SK-N-SH treated with all-trans-retinoic acid at 6 μM for 48 hours (cell line): ENCODE measurements at regions not wholly inside any gene's neighbourhood (a gene's known extent, or its start where the extent isn't known, plus 50 kb on each side); places are given as distances from the start of the nearest gene placed in this dataset.

Experiments
- ATAC-seq: fragments of 200-7000 bp; cut with Tn5 transposase; 3 replicates; pipeline ENCODE4 v1.9.1; 2020; ENCODE audit warnings: mild to moderate bottlenecking, moderate library complexity
- ARNTL ChIP-seq: fragments of 450-650 bp; formaldehyde crosslinking; IDR thresholded peaks from 2 replicates; pipeline ENCODE4 v1.5.0; 2020; ENCODE audit warnings: low read depth, mild to moderate bottlenecking, moderate library complexity, borderline replicate concordance
- BACH2 ChIP-seq: fragments of 250-450 bp; sonication (Bioruptor Pico); IDR thresholded peaks from 2 replicates; pipeline ENCODE4 v1.9.0; 2021; ENCODE audit warnings: mild to moderate bottlenecking, borderline replicate concordance
- CSDC2 ChIP-seq: fragments of 250-450 bp; sonication (Bioruptor Pico); IDR thresholded peaks from 2 replicates; pipeline ENCODE4 v1.5.0; 2020; ENCODE audit warnings: mild to moderate bottlenecking, moderate library complexity
- ESRRG ChIP-seq: fragments of 250-450 bp; sonication (Bioruptor Pico); IDR thresholded peaks from 2 replicates; pipeline ENCODE4 v1.6.1; 2021; ENCODE audit warnings: mild to moderate bottlenecking
- GLIS3 ChIP-seq: fragments of 250-450 bp; sonication (Bioruptor Pico); IDR thresholded peaks from 2 replicates; pipeline ENCODE4 v1.5.0; 2020; ENCODE audit warnings: mild to moderate bottlenecking, moderate library complexity
- ISL1 ChIP-seq: fragments of 250-450 bp; sonication (Bioruptor Pico); IDR thresholded peaks from 2 replicates; pipeline ENCODE4 v2.1.2; 2022; ENCODE audit warnings: mild to moderate bottlenecking, moderate library complexity
- OSR1 ChIP-seq: fragments of 250-450 bp; sonication (Bioruptor Pico); IDR thresholded peaks from 2 replicates; pipeline ENCODE4 v1.8.0; 2022; ENCODE audit warnings: moderate library complexity, mild to moderate bottlenecking, inconsistent platforms
- PPARA ChIP-seq: fragments of 250-450 bp; sonication (Bioruptor Pico); IDR thresholded peaks from 2 replicates; pipeline ENCODE4 v1.5.0; 2020; ENCODE audit warnings: mild to moderate bottlenecking, borderline replicate concordance
- RARB ChIP-seq: fragments of 250-450 bp; sonication (Bioruptor Pico); IDR thresholded peaks from 2 replicates; pipeline ENCODE4 v1.8.0; 2021; ENCODE audit warnings: mild to moderate bottlenecking, moderate library complexity
- SNAI2 ChIP-seq: fragments of 250-450 bp; sonication (Bioruptor Pico); IDR thresholded peaks from 2 replicates; pipeline ENCODE4 v1.5.0; 2020; ENCODE audit warnings: mild to moderate bottlenecking, moderate library complexity
- TCF4 ChIP-seq: fragments of 250-450 bp; sonication (Bioruptor Pico); IDR thresholded peaks from 2 replicates; pipeline ENCODE4 v1.8.0; 2021; ENCODE audit warnings: mild to moderate bottlenecking, moderate library complexity, borderline replicate concordance
- TOX ChIP-seq: fragments of 250-450 bp; sonication (Bioruptor Pico); IDR thresholded peaks from 2 replicates; pipeline ENCODE4 v1.8.0; 2021; ENCODE audit warnings: mild to moderate bottlenecking, moderate library complexity, borderline replicate concordance
- ZC3H10 ChIP-seq: fragments of 250-450 bp; sonication (Bioruptor Pico); IDR thresholded peaks from 2 replicates; pipeline ENCODE4 v1.5.1; 2021; ENCODE audit warnings: mild to moderate bottlenecking, moderate library complexity
- ZFP3 ChIP-seq: fragments of 250-450 bp; sonication (Bioruptor Pico); IDR thresholded peaks from 2 replicates; pipeline ENCODE4 v1.5.0; 2020; ENCODE audit warnings: mild to moderate bottlenecking, moderate library complexity
- ZFP30 ChIP-seq: fragments of 450-650 bp; formaldehyde crosslinking; IDR thresholded peaks from 2 replicates; pipeline ENCODE4 v1.5.0; 2022; ENCODE audit warnings: mild to moderate bottlenecking, moderate library complexity
- ZNF70 ChIP-seq: fragments of 450-650 bp; formaldehyde crosslinking; IDR thresholded peaks from 2 replicates; pipeline ENCODE4 v1.5.0; 2020; ENCODE audit warnings: mild to moderate bottlenecking, moderate library complexity
- ZNF8 ChIP-seq: fragments of 450-650 bp; formaldehyde crosslinking; IDR thresholded peaks from 2 replicates; pipeline ENCODE4 v1.5.0; 2020; ENCODE audit warnings: mild to moderate bottlenecking, moderate library complexity
- TF ChIP-seq, protein P1 (sequence below): fragments of 250-450 bp; sonication (Bioruptor Pico); IDR thresholded peaks from 2 replicates; pipeline ENCODE4 v1.8.0; 2021; ENCODE audit warnings: low read depth, mild to moderate bottlenecking, moderate library complexity, borderline replicate concordance
- TF ChIP-seq, protein P2 (sequence below): fragments of 250-450 bp; sonication (Bioruptor Pico); IDR thresholded peaks from 2 replicates; pipeline ENCODE4 v1.5.1; 2020; ENCODE audit warnings: low read depth, mild to moderate bottlenecking, moderate library complexity
- TF ChIP-seq, protein P3 (sequence below): fragments of 250-450 bp; sonication (Bioruptor Pico); IDR thresholded peaks from 2 replicates; pipeline ENCODE4 v1.8.0; 2020; ENCODE audit warnings: mild to moderate bottlenecking, moderate library complexity, borderline replicate concordance
- TF ChIP-seq, protein P4 (sequence below): fragments of 250-450 bp; sonication (Bioruptor Pico); IDR thresholded peaks from 2 replicates; pipeline ENCODE4 v1.5.0; 2020; ENCODE audit warnings: mild to moderate bottlenecking, moderate library complexity

DNA sequence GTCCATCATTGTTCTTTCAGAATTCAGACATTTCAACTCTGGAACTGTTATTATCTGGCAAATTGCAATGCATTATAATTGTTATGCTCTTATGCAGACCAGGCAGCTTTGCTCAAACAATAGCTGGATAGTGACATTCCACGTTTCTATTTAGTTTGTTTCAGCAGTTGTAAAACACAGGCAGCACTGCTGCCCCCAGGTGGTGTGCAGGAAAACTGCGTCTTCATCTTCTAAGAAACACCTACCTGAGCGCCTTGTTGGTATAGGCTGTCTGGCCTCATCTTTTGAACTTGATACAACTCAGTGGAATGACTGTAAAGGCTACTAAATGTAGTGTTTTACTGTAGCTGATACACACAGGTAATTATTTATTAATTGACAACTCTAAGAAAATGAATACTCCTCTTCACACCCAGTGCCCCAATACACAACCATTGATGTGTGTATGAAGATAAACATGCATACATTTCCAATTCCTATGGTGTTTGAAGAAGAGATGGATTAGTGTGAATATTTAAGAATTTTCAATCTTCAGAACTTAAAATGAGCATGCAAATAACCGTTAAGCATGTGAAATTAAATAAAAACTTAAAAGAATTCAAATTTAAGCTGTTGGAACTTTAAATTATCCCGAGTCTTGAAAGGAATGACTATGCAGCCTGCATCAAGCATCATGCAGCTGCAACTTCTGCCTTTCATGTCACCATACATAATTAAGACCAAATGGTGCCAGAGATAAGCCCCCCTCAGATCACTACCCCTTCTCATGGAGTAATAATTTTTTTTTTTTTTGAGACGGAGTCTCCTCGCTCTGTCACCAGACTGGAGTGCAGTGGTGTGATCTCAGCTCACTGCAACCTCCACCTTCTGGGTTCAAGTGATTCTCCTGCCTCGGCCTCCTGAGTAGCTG is 85.6 kb downstream of the CD8B2 start:
- ATAC-seq, result peak; percentile 28; the same call in 1 of the 3 replicates
- TF ChIP-seq ZFP3 (CRISPR knock-in tag), result no peak
- TF ChIP-seq, all 23 proteins: peak for 0

DNA sequence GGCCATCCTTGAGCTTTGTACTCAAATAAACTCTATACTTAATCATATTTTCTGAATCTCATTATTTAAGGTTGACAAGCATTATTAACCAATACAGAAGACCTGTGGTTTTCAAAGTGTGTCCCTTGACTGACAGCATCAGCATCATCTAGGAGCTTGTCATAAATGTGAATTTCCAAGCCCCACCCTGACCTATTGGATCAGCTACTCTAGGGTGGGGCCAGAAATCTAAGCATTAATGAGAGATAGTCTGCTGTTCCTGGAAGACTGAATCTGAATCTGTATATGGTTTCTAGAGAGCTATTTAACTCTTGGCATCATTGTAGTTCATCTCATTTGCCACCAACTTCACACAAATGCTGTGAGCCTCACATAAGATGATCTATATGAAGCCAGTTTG is 86.6 kb downstream of the CD8B2 start:
- TF ChIP-seq, protein P1, sequence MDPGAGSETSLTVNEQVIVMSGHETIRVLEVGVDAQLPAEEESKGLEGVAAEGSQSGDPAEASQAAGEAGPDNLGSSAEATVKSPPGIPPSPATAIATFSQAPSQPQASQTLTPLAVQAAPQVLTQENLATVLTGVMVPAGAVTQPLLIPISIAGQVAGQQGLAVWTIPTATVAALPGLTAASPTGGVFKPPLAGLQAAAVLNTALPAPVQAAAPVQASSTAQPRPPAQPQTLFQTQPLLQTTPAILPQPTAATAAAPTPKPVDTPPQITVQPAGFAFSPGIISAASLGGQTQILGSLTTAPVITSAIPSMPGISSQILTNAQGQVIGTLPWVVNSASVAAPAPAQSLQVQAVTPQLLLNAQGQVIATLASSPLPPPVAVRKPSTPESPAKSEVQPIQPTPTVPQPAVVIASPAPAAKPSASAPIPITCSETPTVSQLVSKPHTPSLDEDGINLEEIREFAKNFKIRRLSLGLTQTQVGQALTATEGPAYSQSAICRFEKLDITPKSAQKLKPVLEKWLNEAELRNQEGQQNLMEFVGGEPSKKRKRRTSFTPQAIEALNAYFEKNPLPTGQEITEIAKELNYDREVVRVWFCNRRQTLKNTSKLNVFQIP (CRISPR knock-in tag), result no peak
- no peak for ATAC-seq

DNA sequence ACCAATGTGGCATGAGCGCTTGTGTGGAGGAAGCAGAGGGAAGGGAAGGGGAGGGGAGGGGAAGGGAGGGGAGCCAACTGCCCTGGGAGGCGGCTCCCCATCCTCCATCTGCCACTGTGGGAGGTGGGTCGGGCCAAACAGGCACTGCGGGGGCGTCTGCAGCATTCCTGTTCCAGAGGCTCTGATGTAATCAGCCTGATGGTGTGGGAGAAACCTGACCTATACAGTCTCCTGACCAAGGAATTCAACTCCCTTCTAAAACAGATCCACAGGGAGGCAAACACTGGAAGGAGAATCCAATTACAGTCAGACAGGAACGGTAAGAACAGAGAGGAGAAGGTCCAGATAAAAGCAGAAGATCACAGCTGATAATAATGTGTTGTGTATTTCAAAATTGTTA is 88.8 kb downstream of the CD8B2 start:
- TF ChIP-seq SNAI2 (no peak), PPARA (CRISPR knock-in tag) (no peak), CSDC2 (CRISPR knock-in tag) (no peak), OSR1 (CRISPR knock-in tag) (no peak), TOX (CRISPR knock-in tag) (no peak), ZNF8 (no peak), ZNF70 (CRISPR knock-in tag) (peak; percentile 50; the same call in 1 of the 2 replicates), ARNTL (CRISPR knock-in tag) (no peak), ZFP30 (CRISPR knock-in tag) (no peak), ISL1 (no peak; the same call in 1 of the 2 replicates), GLIS3 (CRISPR knock-in tag) (no peak), ZC3H10 (no peak), BACH2 (no peak), TCF4 (peak; percentile 68; the same call in 1 of the 2 replicates), ZFP3 (CRISPR knock-in tag) (no peak), RARB (CRISPR knock-in tag) (no peak)
- TF ChIP-seq, protein P2, sequence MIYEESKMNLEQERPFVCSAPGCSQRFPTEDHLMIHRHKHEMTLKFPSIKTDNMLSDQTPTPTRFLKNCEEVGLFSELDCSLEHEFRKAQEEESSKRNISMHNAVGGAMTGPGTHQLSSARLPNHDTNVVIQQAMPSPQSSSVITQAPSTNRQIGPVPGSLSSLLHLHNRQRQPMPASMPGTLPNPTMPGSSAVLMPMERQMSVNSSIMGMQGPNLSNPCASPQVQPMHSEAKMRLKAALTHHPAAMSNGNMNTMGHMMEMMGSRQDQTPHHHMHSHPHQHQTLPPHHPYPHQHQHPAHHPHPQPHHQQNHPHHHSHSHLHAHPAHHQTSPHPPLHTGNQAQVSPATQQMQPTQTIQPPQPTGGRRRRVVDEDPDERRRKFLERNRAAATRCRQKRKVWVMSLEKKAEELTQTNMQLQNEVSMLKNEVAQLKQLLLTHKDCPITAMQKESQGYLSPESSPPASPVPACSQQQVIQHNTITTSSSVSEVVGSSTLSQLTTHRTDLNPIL (CRISPR knock-in tag), result 0 out of 2 replicates have a peak, but pooled peaks have one; percentile 34
- TF ChIP-seq, protein P3, sequence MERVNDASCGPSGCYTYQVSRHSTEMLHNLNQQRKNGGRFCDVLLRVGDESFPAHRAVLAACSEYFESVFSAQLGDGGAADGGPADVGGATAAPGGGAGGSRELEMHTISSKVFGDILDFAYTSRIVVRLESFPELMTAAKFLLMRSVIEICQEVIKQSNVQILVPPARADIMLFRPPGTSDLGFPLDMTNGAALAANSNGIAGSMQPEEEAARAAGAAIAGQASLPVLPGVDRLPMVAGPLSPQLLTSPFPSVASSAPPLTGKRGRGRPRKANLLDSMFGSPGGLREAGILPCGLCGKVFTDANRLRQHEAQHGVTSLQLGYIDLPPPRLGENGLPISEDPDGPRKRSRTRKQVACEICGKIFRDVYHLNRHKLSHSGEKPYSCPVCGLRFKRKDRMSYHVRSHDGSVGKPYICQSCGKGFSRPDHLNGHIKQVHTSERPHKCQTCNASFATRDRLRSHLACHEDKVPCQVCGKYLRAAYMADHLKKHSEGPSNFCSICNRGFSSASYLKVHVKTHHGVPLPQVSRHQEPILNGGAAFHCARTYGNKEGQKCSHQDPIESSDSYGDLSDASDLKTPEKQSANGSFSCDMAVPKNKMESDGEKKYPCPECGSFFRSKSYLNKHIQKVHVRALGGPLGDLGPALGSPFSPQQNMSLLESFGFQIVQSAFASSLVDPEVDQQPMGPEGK (CRISPR knock-in tag), result 0 out of 2 replicates have a peak, but pooled peaks have one; percentile 54
- TF ChIP-seq, protein P4, sequence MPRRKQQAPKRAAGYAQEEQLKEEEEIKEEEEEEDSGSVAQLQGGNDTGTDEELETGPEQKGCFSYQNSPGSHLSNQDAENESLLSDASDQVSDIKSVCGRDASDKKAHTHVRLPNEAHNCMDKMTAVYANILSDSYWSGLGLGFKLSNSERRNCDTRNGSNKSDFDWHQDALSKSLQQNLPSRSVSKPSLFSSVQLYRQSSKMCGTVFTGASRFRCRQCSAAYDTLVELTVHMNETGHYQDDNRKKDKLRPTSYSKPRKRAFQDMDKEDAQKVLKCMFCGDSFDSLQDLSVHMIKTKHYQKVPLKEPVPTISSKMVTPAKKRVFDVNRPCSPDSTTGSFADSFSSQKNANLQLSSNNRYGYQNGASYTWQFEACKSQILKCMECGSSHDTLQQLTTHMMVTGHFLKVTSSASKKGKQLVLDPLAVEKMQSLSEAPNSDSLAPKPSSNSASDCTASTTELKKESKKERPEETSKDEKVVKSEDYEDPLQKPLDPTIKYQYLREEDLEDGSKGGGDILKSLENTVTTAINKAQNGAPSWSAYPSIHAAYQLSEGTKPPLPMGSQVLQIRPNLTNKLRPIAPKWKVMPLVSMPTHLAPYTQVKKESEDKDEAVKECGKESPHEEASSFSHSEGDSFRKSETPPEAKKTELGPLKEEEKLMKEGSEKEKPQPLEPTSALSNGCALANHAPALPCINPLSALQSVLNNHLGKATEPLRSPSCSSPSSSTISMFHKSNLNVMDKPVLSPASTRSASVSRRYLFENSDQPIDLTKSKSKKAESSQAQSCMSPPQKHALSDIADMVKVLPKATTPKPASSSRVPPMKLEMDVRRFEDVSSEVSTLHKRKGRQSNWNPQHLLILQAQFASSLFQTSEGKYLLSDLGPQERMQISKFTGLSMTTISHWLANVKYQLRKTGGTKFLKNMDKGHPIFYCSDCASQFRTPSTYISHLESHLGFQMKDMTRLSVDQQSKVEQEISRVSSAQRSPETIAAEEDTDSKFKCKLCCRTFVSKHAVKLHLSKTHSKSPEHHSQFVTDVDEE (CRISPR knock-in tag), result peak; percentile 46; the same call in 1 of the 2 replicates
- ATAC-seq, result peak; percentile 60

DNA sequence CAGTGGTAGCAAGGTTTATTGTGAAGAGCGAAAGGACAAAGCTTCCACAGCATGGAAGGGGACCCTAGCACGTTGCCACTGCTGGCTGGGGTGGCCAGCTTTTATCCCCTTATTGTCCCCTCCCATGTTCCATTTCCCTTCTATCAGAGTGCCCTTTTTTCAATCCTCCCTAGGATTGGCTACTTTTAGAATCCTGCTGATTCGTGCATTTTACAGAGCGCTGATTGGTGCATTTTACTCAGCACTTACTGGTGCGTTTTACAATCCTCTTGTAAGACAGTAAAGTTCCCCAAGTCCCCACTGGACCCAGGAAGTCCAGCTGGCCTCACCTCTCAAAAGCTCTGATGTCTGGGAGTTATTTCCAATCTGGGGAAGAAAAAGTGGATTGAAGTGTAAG is 90.1 kb downstream of the CD8B2 start:
- ATAC-seq, result no peak
- TF ChIP-seq ARNTL (CRISPR knock-in tag), result no peak
- no peak for TF ChIP-seq ESRRG (CRISPR knock-in tag)
- no peak for TF ChIP-seq ZFP30 (CRISPR knock-in tag)
- TF ChIP-seq OSR1 (CRISPR knock-in tag), result no peak
- TF ChIP-seq BACH2, result no peak
- TF ChIP-seq RARB (CRISPR knock-in tag), result no peak
- no peak for TF ChIP-seq ZC3H10
- no peak for TF ChIP-seq ZNF70 (CRISPR knock-in tag)
- TF ChIP-seq, protein P4 (CRISPR knock-in tag), result no peak
- no peak for TF ChIP-seq TOX (CRISPR knock-in tag)
- TF ChIP-seq, protein P3 (CRISPR knock-in tag), result no peak
